Neural crest cell (in vitro differentiated cells): ENCODE measurements at regions not wholly inside any gene's neighbourhood (a gene's known extent, or its start where the extent isn't known, plus 50 kb on each side); places are given as distances from the start of the nearest gene placed in this dataset.
"Not testable (repeated sequence)": the region's sequence is repeated elsewhere in the genome, so short reads cannot be mapped to it uniquely, and the experiment has no call there.

Experiments
- DNase-seq: peaks from one replicate; pipeline ENCODE4 v3.0.0; 2021; ENCODE audit warnings: low read depth, mixed read lengths, low spot score
- H3K27ac Mint-ChIP-seq: one replicate; pipeline ENCODE4 v1.8.0; 2021; ENCODE audit warnings: mild to moderate bottlenecking, mixed read lengths; ENCODE audit not compliant: unreplicated experiment
- H3K27me3 Mint-ChIP-seq: 2 replicates; pipeline ENCODE4 v1.8.0; 2021; ENCODE audit warnings: low read depth, mild to moderate bottlenecking, mixed read lengths
- H3K36me3 Mint-ChIP-seq: 2 replicates; pipeline ENCODE4 v1.8.0; 2021; ENCODE audit warnings: low read depth, mild to moderate bottlenecking, mixed read lengths
- H3K4me1 Mint-ChIP-seq: 2 replicates; pipeline ENCODE4 v1.8.0; 2021; ENCODE audit warnings: mixed read lengths
- H3K4me3 Mint-ChIP-seq: one replicate; pipeline ENCODE4 v1.8.0; 2021; ENCODE audit warnings: mild to moderate bottlenecking, mixed read lengths
- H3K9me3 Mint-ChIP-seq: 2 replicates; pipeline ENCODE4 v1.8.0; 2021; ENCODE audit warnings: mixed read lengths

GRCh38 chr1:149635290-149635899 lies 51.7 kb downstream of the PPIAL4C start:
- H3K4me3 Mint-ChIP-seq, H3K27me3 Mint-ChIP-seq, DNase-seq, H3K9me3 Mint-ChIP-seq, H3K36me3 Mint-ChIP-seq: not testable (repeated sequence)
- Mint-ChIP-seq H3K4me1 (peaks cover 22% of the 10 kb centered on the region), H3K27ac (peak overlapping the region; percentile 50)

DNA sequence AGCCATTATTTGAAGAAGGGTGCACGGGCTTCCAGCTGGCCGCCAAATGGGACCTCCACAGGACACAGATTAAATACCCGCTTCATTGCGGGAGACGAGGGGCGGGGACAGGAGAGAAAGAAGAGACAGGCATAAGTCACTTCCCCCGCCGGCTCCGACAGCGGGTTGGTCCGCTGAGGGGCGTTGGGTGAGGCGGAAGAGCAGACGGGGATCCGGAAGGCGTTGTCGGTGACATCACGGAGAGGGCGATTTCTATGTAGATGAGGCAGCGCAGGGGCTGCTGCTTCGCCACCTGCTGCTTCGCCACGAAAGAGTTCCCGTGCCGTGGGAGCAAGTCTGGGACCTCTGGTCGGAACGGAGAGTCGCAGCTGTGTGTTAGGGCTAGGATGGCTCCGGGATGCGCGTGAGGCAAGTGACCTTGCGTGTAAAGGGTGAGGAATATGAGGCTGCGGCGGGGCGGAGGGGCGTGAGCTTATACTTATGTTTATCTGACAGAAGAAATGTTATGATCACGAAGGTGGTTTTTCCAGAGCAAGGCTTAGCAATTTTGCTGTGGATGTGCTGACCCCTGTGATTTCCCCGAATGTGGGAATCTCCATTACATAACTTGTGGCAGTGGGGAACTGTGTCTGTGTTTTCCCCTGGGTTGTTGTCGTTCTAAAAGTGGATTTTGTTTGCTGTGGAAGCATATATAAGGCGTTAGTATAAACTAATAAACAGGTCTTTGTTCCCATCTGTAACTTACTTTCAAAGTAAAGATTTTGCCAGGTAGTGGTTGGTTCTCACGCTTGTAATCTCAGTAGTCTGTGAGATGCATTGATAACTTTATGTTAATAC lies 52.9 kb downstream of the PPIAL4C start:
- not testable (repeated sequence) for H3K36me3 Mint-ChIP-seq, H3K9me3 Mint-ChIP-seq
- H3K4me3 Mint-ChIP-seq, result peak overlapping the region; percentile 93

DNA sequence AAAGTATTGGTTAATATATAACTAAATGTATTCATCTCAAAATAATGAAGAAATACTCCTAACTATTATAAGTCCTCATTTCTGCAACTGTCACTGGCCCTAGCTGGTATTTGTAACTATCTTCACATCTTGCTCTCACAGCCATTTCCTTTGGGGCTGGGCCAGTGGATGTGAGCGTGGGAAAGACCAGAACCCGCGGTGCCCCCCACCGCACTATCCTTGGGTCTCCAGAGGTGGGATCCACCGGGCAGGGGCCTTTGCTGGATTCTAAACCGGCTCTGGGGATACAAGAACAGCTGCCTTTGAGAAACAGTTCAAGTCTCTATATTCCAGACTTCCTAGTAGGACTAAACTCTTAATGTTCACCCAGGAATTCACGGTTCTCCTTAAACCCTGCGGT lies 54.8 kb downstream of the PPIAL4C start:
- not testable (repeated sequence) for H3K27ac Mint-ChIP-seq

More for the DNA sequence above, 52.9 kb downstream of the PPIAL4C start:
- not testable (repeated sequence) for H3K27me3 Mint-ChIP-seq
- Mint-ChIP-seq H3K27ac (peak overlapping the region; percentile 100), H3K4me1 (peaks cover 22% of the 10 kb centered on the region)
- peak; percentile 75 for DNase-seq

GRCh38 chr1:149638901-149639658 lies 55.4 kb downstream of the PPIAL4C start:
- not testable (repeated sequence) for H3K27me3 Mint-ChIP-seq, H3K9me3 Mint-ChIP-seq, H3K4me3 Mint-ChIP-seq, H3K36me3 Mint-ChIP-seq, DNase-seq, H3K27ac Mint-ChIP-seq
- peaks cover 22% of the 10 kb centered on the region for H3K4me1 Mint-ChIP-seq

More for the DNA sequence above, 54.8 kb downstream of the PPIAL4C start:
- H3K36me3 Mint-ChIP-seq, H3K9me3 Mint-ChIP-seq, H3K27me3 Mint-ChIP-seq, DNase-seq: not testable (repeated sequence)
- Mint-ChIP-seq H3K4me3 (peak overlapping the region; percentile 74), H3K4me1 (peaks cover 22% of the 10 kb centered on the region)

DNA sequence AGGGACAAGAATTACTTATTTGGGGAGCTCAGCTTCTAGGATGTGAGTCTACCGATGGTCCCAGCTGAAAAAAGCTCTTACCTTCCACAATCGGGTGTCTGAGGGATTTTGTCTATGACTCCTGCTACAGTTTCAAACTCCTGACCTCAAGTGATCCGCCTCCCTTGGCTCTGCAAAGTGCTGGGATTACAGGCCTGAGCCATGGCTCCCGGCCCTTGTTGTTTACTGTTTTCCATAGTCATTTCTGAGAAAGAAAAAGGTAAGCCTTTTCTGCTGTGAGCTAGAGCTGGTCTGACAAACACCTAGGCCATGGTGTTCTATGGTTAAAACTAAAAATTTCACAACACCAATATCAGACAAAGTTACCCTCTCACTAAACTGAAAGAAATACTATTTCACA lies 57.5 kb downstream of the PPIAL4C start:
- not testable (repeated sequence) for H3K27ac Mint-ChIP-seq, DNase-seq, H3K36me3 Mint-ChIP-seq, H3K27me3 Mint-ChIP-seq, H3K9me3 Mint-ChIP-seq, H3K4me3 Mint-ChIP-seq
- H3K4me1 Mint-ChIP-seq, result peaks cover 13% of the 10 kb centered on the region

DNA sequence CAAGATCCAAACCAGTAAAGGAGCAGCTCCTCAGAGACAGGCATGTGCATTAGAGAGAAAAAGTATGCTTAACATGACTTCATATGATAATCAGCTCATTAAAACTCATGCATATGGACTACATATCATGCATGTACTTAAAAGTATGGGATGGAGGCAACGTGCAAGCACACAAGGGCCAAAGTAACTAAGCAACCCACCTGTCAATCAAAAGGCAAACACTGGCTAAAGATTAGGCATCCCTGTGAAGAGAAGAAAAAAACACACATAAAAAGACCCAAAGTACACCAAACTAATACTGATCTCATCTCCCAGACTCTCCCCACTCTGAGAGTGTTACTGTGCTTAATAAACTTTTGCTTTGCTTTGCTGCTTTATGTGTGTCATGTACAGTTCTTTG lies 61.2 kb downstream of the PPIAL4C start:
- not testable (repeated sequence) for H3K27ac Mint-ChIP-seq, H3K27me3 Mint-ChIP-seq, H3K36me3 Mint-ChIP-seq, H3K9me3 Mint-ChIP-seq, H3K4me1 Mint-ChIP-seq, H3K4me3 Mint-ChIP-seq, DNase-seq

GRCh38 chr1:149646360-149647017 lies 62.8 kb downstream of the PPIAL4C start:
- peak overlapping the region; percentile 87 for H3K4me3 Mint-ChIP-seq
- H3K9me3 Mint-ChIP-seq, H3K4me1 Mint-ChIP-seq, H3K36me3 Mint-ChIP-seq, H3K27me3 Mint-ChIP-seq: not testable (repeated sequence)
- peak overlapping the region; percentile 76 for H3K27ac Mint-ChIP-seq
- peak; percentile 9 for DNase-seq

GRCh38 chr1:149647018-149647373 lies 63.3 kb downstream of the PPIAL4C start:
- not testable (repeated sequence) for H3K27me3 Mint-ChIP-seq, H3K9me3 Mint-ChIP-seq, DNase-seq, H3K4me1 Mint-ChIP-seq, H3K36me3 Mint-ChIP-seq, H3K27ac Mint-ChIP-seq
- H3K4me3 Mint-ChIP-seq, result peak overlapping the region; percentile 69

DNA sequence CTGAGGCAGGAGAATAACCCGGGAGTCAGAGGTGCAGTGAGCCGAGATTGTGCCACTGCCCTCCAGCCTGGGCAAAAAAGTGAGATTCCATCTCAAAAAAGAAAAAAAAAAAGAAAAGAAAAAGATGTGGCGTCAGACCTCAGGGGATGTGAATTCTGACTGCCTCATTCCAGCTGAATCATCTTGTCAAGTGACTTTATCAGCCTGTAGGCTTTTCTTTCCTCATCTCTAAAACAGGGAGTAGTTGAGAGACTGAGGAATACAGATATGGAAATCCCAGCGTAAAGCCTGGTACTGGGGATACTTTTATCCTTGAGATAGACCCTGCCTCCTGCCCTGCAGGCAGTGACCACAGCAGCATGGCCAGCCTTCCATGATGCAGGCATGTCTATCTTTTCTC lies 74.1 kb downstream of the PPIAL4C start:
- not testable (repeated sequence) for H3K27ac Mint-ChIP-seq, DNase-seq, H3K27me3 Mint-ChIP-seq, H3K9me3 Mint-ChIP-seq, H3K36me3 Mint-ChIP-seq, H3K4me1 Mint-ChIP-seq, H3K4me3 Mint-ChIP-seq

DNA sequence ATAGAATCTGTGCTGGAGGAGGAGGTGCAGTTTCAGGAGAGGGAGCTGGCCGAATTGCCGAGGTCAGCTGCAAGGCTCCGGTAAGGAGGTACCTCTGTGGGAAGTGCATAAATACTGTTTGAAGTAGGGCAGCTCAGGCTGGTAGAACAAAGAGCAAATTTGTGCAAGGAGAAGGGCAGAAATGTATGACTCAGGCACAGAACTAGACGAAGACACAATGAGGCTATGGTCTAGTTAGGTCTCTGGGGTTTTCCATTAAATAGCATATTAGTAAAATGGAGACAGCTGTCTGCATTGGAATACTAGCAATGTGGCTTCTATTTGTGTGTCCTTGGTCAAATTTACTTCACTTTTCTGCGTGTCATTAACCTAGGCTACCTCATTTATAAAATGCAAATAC lies 74.5 kb downstream of the PPIAL4C start:
- H3K4me3 Mint-ChIP-seq, H3K9me3 Mint-ChIP-seq, DNase-seq, H3K36me3 Mint-ChIP-seq, H3K4me1 Mint-ChIP-seq, H3K27ac Mint-ChIP-seq, H3K27me3 Mint-ChIP-seq: not testable (repeated sequence)

DNA sequence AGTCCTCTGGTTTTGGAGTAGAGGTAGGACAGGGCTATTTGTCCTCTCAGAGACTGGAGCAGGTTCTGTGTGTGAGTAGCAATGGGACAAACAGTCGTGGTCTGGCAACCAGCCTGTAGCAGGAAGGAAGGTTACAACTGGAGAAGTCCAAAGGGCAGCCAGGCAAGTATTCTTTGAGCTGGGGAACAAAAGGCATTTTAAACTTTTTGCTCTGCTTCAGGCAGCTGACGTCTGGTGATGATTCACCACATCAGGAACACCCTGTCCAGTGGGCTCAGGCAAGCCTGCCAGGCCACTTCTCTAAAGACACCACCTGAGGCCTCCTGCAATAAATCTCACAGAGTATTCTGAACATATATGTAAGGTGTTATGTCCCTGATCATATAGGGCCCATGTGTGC lies 81.0 kb downstream of the PPIAL4C start:
- H3K4me1 Mint-ChIP-seq, H3K27me3 Mint-ChIP-seq, H3K27ac Mint-ChIP-seq, H3K9me3 Mint-ChIP-seq, H3K36me3 Mint-ChIP-seq, DNase-seq, H3K4me3 Mint-ChIP-seq: not testable (repeated sequence)

GRCh38 chr1:149665033-149665432 lies 81.4 kb downstream of the PPIAL4C start:
- not testable (repeated sequence) for H3K4me3 Mint-ChIP-seq, DNase-seq, H3K36me3 Mint-ChIP-seq, H3K27me3 Mint-ChIP-seq, H3K9me3 Mint-ChIP-seq, H3K4me1 Mint-ChIP-seq, H3K27ac Mint-ChIP-seq

DNA sequence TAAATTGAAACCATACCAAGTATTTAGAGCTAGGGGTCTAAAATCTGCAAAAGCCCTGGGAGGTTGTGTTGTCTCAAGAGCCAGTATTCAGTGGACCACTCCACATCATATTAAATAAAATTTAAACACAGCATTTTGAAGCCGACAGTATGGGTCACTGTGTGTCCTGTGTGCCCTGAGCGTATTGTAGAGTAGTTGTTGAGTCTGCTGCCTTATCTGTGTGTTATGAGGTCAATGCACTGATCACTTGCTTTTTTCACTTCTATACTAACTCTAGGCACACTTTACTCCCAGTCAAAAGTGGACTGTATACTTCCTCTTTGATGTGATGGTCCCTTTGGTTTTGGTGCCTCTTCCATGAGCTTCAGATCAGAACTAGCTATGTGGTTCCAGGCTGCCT lies 81.9 kb downstream of the PPIAL4C start:
- H3K27me3 Mint-ChIP-seq, H3K27ac Mint-ChIP-seq, H3K9me3 Mint-ChIP-seq, H3K36me3 Mint-ChIP-seq, DNase-seq, H3K4me1 Mint-ChIP-seq, H3K4me3 Mint-ChIP-seq: not testable (repeated sequence)
